KBM-7 (cell line): ENCODE measurements at regions not wholly inside any gene's neighbourhood (a gene's known extent, or its start where the extent isn't known, plus 50 kb on each side); places are given as distances from the start of the nearest gene placed in this dataset.

Source experiments
- DNase-seq: peaks from one replicate; pipeline ENCODE4 v3.0.0-alpha.2; 2015
- in situ Hi-C: fragments of 300-500 bp; cut with MboI; formaldehyde crosslinking; loops from 2 replicates; pipeline ENCODE4 v1.14.3; 2020; ENCODE audit warnings: low sequenced_read_pairs, low pct_unique_long_range_greater_than_20kb, mixed read lengths

- DNase-seq = no peak
- in situ Hi-C loops = no loop called here
These were observed 241.9 kb upstream of the CDH20 start for GRCh38 chr18:61091379-61091778.

- no peak for DNase-seq
- in situ Hi-C loops = no loop called here
These were observed 239.3 kb upstream of the CDH20 start for GRCh38 chr18:61093965-61094364.

DNA sequence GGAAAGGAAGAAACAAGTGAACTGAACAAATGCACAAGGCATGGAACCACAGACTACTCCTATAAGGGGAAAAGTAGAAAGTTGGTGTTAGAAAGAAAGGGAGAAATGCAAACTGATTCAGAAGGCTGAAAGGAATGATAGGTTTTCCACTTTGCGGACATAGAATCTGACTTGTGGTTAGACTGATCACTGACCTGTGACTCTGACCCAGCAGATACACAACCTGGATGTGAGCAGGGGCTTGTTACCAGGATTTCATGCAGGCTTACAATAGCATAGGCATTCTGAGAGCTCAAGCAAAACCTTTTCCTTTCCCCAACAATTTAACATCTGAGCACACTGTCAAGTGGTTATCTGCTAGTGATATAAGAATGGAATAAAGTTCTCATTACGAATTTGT is 237.0 kb upstream of the CDH20 start:
- DNase-seq = no peak
- in situ Hi-C loops = no loop called here

DNA sequence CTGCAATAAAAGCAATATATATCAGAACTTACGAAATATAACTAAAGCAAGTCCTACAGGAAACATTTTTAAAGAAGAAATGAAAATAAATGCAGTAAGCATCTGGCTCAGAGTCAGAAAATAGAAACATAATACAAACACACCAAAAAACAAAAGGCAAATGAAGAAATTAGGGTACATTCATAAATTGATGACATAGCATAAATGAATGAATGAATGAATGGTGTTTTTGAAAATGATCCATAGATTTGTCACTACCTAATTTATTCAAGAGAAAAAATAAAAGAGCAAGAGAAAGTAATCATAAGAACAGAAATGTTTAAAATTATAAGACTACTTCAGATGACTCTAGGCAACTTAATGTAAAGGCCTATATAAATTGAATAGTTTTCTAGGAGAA is 226.1 kb upstream of the CDH20 start:
- in situ Hi-C loops = no loop called here
- DNase-seq = no peak

- in situ Hi-C loops = no loop called here
- no peak for DNase-seq
These were observed 224.5 kb upstream of the CDH20 start for GRCh38 chr18:61108706-61109105.

DNA sequence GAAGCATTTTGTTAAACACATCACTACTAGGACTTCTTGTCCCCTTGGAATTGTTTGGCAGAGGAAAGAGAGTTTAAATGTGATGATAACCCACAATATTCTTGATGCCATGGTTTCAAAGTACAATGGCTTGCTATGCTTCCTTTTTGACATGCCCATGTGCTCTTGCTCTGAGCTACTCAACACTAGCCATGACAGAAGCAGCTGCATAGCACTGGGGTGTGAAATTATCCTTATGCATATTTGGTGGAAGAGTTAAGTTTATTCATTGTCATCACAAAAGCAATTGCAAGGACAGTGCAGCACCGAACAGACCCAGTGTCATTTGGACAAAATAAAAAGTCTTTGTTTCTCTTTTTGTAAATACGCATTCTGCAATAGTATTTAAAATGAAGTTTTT is 209.9 kb upstream of the CDH20 start:
- in situ Hi-C loops = no loop called here
- DNase-seq = no peak

- in situ Hi-C loops = no loop called here
- DNase-seq = no peak
These were observed 205.3 kb upstream of the CDH20 start for GRCh38 chr18:61127714-61128467.

DNA sequence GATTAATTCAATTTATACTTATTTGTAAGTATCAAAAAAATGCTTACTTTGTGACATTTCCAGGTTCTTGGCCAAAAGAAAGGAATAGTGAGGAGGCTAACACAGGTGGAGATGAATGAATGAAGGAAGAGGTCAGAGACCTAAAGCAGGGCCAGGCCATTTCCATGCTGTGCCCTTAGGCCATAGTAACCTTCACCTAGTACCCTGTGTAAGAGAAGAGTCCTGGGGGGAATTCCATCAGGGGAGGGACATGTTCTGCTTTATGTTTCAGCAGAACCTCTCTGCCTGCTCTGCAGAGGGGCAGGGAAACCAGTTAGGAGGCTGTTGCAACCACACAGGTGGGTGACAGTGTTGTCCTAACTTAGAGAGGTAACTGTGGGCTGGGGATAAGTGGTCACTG is 204.2 kb upstream of the CDH20 start:
- no peak for DNase-seq
- in situ Hi-C loops = no loop called here

- in situ Hi-C loops = no loop called here
- no peak for DNase-seq
These were observed 201.2 kb upstream of the CDH20 start for GRCh38 chr18:61132031-61132430.

- in situ Hi-C loops = no loop called here
- no peak for DNase-seq
These were observed 199.4 kb upstream of the CDH20 start for GRCh38 chr18:61133783-61134182.

GRCh38 chr18:61136711-61137251 is 196.4 kb upstream of the CDH20 start:
- in situ Hi-C loops = no loop called here
- no peak for DNase-seq

GRCh38 chr18:61141691-61142090 is 191.5 kb upstream of the CDH20 start:
- DNase-seq = no peak
- in situ Hi-C loops = no loop called here

DNA sequence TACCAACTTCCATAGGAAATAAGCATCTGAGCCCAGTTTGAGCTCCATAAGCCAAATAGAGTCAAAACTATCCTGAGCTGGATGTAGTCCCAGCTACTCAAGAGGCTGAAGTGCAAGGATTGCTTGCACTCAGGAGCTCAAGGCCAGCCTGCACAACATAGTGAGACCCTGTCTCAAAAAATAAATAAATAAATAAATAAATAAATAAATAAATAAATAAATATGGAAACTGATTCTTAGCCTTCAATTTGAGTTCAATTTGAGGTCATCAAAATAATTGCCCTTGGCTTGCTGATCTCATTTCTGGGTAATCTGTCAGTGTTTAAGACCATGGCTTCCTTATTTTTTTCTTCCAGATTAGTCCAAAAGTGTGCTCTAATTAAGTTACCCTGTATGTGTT is 184.9 kb upstream of the CDH20 start:
- in situ Hi-C loops = no loop called here
- DNase-seq = no peak

GRCh38 chr18:61149786-61150185 is 183.4 kb upstream of the CDH20 start:
- no peak for DNase-seq
- in situ Hi-C loops = no loop called here

GRCh38 chr18:61153571-61153970 is 179.7 kb upstream of the CDH20 start:
- in situ Hi-C loops = no loop called here
- no peak for DNase-seq

DNA sequence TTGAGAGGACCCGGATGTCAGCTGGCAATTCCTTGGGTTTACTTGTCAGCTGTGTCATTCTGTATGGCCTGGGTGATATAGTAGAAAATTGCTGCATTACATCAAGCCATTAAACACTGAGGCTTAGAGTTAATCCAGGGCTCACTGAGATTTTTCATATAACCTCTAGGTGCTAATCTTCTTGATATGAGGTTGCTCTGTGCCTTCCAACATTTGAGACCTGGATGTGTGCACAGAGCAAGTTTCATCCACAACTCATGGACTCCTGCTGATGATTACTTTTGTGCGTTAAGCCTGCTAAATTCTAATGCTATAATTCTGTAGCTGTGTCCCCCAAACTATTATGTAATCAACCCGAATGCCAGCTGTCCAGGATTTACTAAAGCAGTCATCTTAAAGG is 178.4 kb upstream of the CDH20 start:
- in situ Hi-C loops = no loop called here
- DNase-seq = no peak

GRCh38 chr18:61155586-61155985 is 177.6 kb upstream of the CDH20 start:
- no peak for DNase-seq
- in situ Hi-C loops = no loop called here

GRCh38 chr18:61157451-61157850 is 175.8 kb upstream of the CDH20 start:
- in situ Hi-C loops = no loop called here
- no peak for DNase-seq

- no peak for DNase-seq
- in situ Hi-C loops = no loop called here
These were observed 174.0 kb upstream of the CDH20 start for GRCh38 chr18:61159246-61159645.

GRCh38 chr18:61164321-61164720 is 168.9 kb upstream of the CDH20 start:
- in situ Hi-C loops = no loop called here

DNA sequence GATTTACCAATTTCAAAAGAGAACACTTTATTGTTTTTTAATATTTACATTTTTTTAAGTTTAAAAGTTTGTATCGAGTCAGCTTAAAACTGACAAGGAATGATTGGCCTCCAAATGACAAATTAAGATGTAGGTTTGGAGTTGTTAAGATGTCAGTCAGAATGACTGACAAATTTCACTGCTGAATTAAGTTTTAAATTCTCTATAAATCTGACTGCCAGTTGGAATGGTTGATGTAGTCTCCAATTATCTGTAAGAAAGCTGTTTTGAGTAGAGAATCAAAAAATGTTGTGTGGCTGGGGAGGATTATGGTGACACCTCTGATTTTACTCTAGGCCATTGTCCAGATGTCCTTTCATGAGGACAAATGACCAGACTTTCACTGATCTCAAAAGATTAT is 165.3 kb upstream of the CDH20 start:
- no peak for DNase-seq
- in situ Hi-C loops = no loop called here

More at GRCh38 chr18:61164321-61164720, 168.9 kb upstream of the CDH20 start:
- no peak for DNase-seq
